ENCODE measurements at regions not wholly inside any gene's neighbourhood (a gene's known extent, or its start where the extent isn't known, plus 50 kb on each side); places are given as distances from the start of the nearest gene placed in this dataset.

DNA sequence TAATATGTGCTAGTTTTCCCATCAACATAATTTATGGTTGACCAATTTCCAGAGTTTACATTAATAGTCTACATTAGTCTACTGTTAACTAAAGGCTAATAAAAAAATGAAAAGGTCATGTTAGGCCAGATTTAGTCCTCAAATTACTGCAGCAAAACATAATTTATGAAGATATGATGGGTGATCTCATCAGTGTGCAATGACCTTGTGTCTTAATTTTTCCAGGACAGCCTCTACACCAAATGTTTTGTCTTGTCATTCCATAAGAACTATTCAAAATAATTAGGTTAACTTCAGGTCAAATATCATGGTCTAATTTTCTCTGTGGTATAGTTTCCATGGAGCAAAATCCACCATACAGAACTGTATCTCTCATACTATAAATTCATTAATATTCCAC lies 234.2 kb downstream of the COL12A1 start:
- no peak for TF ChIP-seq POLR2AphosphoS5 (IDR thresholded peaks at IDR 0.05)
- TF ChIP-seq, protein P1, sequence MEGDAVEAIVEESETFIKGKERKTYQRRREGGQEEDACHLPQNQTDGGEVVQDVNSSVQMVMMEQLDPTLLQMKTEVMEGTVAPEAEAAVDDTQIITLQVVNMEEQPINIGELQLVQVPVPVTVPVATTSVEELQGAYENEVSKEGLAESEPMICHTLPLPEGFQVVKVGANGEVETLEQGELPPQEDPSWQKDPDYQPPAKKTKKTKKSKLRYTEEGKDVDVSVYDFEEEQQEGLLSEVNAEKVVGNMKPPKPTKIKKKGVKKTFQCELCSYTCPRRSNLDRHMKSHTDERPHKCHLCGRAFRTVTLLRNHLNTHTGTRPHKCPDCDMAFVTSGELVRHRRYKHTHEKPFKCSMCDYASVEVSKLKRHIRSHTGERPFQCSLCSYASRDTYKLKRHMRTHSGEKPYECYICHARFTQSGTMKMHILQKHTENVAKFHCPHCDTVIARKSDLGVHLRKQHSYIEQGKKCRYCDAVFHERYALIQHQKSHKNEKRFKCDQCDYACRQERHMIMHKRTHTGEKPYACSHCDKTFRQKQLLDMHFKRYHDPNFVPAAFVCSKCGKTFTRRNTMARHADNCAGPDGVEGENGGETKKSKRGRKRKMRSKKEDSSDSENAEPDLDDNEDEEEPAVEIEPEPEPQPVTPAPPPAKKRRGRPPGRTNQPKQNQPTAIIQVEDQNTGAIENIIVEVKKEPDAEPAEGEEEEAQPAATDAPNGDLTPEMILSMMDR (IDR thresholded peaks at IDR 0.05), result no peak
- no peaks in the 10 kb centered on the region for H3K27me3 ChIP-seq
- peaks cover 0 to 4% of the 10 kb centered on the region in 2 donors for H3K4me1 ChIP-seq
- no peaks in the 10 kb centered on the region for H3K36me3 ChIP-seq
- no peak overlapping the region for H3K27ac ChIP-seq
- DNase-seq (ENCODE audit: low spot score in 2 of 2), result no peak
- no peak overlapping the region for H3K4me3 ChIP-seq
- no peaks in the 10 kb centered on the region for H3K9me3 ChIP-seq
- intact Hi-C loops (cut with DNase I; ENCODE audit: low total_unique reads), result no loop called here

DNA sequence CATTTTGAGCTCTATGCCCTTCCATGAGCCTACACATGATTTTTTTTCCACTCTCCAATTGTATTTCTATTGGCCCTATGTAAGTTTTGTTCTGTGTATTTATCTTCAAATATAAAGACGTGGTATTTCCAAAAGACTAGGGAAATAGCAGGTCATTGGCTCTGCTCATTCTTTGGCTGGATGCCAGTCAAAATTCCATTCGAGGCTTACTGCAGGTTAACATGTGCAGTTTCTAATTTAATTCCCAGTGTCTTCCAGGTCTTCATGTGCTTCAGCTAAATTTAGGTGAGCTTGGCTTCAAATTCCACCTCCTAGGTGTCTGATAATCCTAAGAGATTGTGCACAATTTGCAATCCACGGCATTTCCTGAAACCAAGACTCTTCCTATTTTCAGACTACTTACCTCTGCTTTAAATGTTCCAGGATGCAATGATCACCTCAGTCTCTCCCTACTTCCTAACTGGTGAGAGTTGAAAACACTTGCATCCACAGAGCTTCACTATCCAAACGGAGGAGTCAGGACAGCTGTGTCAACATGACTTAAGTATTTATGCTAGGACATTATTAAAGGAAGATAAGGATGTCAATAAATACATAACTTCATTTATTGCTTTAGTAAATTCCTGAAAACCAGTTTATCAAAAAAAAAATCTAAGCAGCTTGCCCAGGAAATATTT lies 236.1 kb downstream of the COL12A1 start:
- TF ChIP-seq, protein P1 (IDR thresholded peaks at IDR 0.05), result no peak
- DNase-seq (ENCODE audit: low spot score in 2 of 2), result no peak
- Histone ChIP-seq H3K27ac (no peak overlapping the region), H3K36me3 (no peaks in the 10 kb centered on the region), H3K4me3 (no peak overlapping the region), H3K4me1 (peaks cover 0 to 4% of the 10 kb centered on the region in 2 donors), H3K9me3 (peaks cover 0 to 9% of the 10 kb centered on the region in 2 donors), H3K27me3 (no peaks in the 10 kb centered on the region)
- intact Hi-C loops (cut with DNase I; ENCODE audit: low total_unique reads), result no loop called here

DNA sequence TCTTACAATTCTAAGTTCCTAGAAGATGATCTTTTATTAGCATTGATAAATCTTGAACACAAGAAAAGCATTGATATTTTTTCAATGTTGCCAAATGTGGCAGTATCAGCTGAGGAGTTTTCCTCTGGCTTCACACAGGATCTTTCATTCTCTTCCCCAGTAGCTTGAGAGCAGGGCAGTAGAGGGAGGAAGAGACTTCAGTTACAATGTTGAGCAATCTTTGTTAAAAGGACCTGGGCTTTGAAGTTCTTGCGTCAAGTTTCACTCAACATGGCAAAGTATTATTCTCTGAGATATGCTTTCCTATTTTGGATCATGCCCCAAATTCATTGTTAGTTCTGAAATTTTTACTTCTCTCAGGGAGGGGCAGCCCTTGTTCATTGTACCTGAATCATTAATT lies 238.0 kb downstream of the COL12A1 start:
- H3K4me1 ChIP-seq, result no peaks in the 10 kb centered on the region
- H3K27me3 ChIP-seq, result no peaks in the 10 kb centered on the region
- peaks cover 0 to 23% of the 10 kb centered on the region in 2 donors for H3K9me3 ChIP-seq
- H3K27ac ChIP-seq, result no peak overlapping the region
- no peak for TF ChIP-seq POLR2AphosphoS5 (IDR thresholded peaks at IDR 0.05)
- TF ChIP-seq POLR2A (IDR thresholded peaks at IDR 0.05), result no peak
- TF ChIP-seq, protein P1 (IDR thresholded peaks at IDR 0.05), result no peak
- no peak for DNase-seq (ENCODE audit: low spot score in 2 of 2)
- no peak overlapping the region for H3K4me3 ChIP-seq
- H3K36me3 ChIP-seq, result no peaks in the 10 kb centered on the region
- intact Hi-C loops (cut with DNase I; ENCODE audit: low total_unique reads), result no loop called here

DNA sequence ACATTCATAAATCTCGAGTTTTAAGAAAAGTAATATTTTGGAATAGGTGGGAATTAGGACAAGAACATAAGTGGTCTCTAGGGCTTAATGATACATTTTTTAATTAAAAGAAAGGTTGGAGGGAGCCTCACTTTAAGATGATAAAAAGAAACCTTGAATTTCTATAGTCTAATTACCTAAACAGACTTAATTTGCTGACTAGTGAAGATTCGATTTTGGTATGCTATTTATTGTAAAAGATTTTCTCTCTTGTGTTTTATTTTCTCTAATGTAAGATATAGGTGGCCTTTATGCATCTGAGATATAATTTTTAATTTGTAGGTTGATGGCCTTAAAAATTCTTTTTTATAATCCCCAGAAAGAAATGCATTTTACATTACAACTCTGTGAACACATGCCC lies 239.1 kb downstream of the COL12A1 start:
- TF ChIP-seq, protein P1 (IDR thresholded peaks at IDR 0.05), result no peak
- TF ChIP-seq POLR2AphosphoS5 (IDR thresholded peaks at IDR 0.05), result no peak
- TF ChIP-seq POLR2A (IDR thresholded peaks at IDR 0.05), result no peak

DNA sequence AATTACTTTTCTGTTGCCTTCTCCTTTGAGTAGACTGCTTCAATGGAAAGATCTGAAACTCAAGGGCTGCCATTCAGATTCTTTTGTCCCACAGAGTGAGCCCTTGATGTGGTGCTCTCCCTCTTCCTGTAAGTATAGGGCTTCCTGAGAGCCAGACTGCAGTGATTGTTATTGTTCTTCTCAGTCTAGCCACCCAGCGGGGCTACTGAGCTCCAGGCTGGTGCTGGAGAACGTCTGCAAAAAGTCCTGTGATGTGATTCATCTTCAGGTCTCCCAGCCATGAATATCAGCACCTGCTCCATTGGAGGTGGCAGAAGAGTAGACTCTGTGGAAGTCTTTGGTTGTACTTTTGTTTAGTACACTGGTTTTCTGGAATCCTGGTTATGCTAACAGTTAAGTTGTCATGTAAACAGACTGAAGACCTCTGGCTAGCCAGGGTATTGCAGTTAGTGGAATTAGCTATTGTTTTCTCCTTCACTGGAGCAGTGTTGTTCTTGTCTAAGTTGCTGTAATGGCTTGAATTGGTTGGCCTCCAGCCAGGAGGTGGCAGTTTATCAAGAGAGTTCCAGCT lies 240.9 kb downstream of the COL12A1 start:
- H3K4me1 ChIP-seq, result no peaks in the 10 kb centered on the region
- no peak for TF ChIP-seq POLR2A (IDR thresholded peaks at IDR 0.05)
- no peak for TF ChIP-seq POLR2AphosphoS5 (IDR thresholded peaks at IDR 0.05)
- TF ChIP-seq, protein P1 (IDR thresholded peaks at IDR 0.05), result no peak

More for the DNA sequence above, 239.1 kb downstream of the COL12A1 start:
- H3K27me3 ChIP-seq, result no peaks in the 10 kb centered on the region
- H3K27ac ChIP-seq, result no peak overlapping the region
- H3K36me3 ChIP-seq, result no peaks in the 10 kb centered on the region
- H3K9me3 ChIP-seq, result peaks cover 0 to 23% of the 10 kb centered on the region in 2 donors
- intact Hi-C loops (cut with DNase I; ENCODE audit: low total_unique reads), result no loop called here
- no peak for DNase-seq (ENCODE audit: low spot score in 2 of 2)
- H3K4me3 ChIP-seq, result no peak overlapping the region
- no peaks in the 10 kb centered on the region for H3K4me1 ChIP-seq

More for the DNA sequence above, 240.9 kb downstream of the COL12A1 start:
- no peak overlapping the region for H3K4me3 ChIP-seq
- H3K9me3 ChIP-seq, result peaks cover 0 to 23% of the 10 kb centered on the region in 2 donors
- no peak for DNase-seq (ENCODE audit: low spot score in 2 of 2)
- intact Hi-C loops (cut with DNase I; ENCODE audit: low total_unique reads), result no loop called here
- no peak overlapping the region for H3K27ac ChIP-seq
- no peaks in the 10 kb centered on the region for H3K36me3 ChIP-seq
- H3K27me3 ChIP-seq, result no peaks in the 10 kb centered on the region

Data from breast epithelium (tissue), 4 donors.